HepG2 (cell line): ENCODE measurements at regions not wholly inside any gene's neighbourhood (a gene's known extent, or its start where the extent isn't known, plus 50 kb on each side); places are given as distances from the start of the nearest gene placed in this dataset.
"Not testable (repeated sequence)": the region's sequence is repeated elsewhere in the genome, so short reads cannot be mapped to it uniquely, and the experiment has no call there.

ENCODE experiments used
- ATAC-seq: fragments of 200-7000 bp; cut with Tn5 transposase; 3 replicates; pipeline ENCODE4 v1.9.1; 2020; ENCODE audit warnings: mild to moderate bottlenecking, moderate library complexity
- BruUV-seq: library from RNA; stranded (reverse); fragments of 400-500 nt; replicated peaks from 2 replicates; lab custom pipeline; 2021; lab: Mats Ljungman, UMichigan
- CTCF ChIA-PET: fragments of 300-600 bp; formaldehyde crosslinking; extraction: SDS; loops from one replicate; lab custom pipeline; 2021; ENCODE audit warnings: low total read pairs, inconsistent platforms, low intra/inter-chr PET ratio; lab: Yijun Ruan, JAX
- POLR2A ChIA-PET: fragments of 350-600 bp; sonication (Branson Sonifier 250); formaldehyde crosslinking; loops from one replicate; lab custom pipeline; 2020; ENCODE audit warnings: antibody characterized with exemption, inconsistent platforms; lab: Yijun Ruan, JAX
- DNase-seq: peaks from one replicate; pipeline ENCODE4 v3.0.0-alpha.2; 2015; ENCODE audit warnings: low spot score
- FAIRE-seq: peaks from 3 replicates; lab custom pipeline; 2011; peaks lifted over from hg19 to GRCh38; lab: Jason Lieb, UNC
- H2AFZ ChIP-seq: one replicate; pipeline ENCODE4 v1.6.1; 2011; ENCODE audit warnings: low read length, inconsistent platforms
- H3K27ac ChIP-seq: fragments of 300-600 bp; 3 replicates; pipeline ENCODE4 v1.8.0; 2011; ENCODE audit warnings: mixed run types, mild to moderate bottlenecking, mixed read lengths, low read length, inconsistent platforms; ENCODE audit not compliant: insufficient read depth; ENCODE audit errors: extremely low read length
- H3K27me3 ChIP-seq, 2 experiments: fragments of 200-600 bp in 1 of 2; 2 replicates in 1 of 2; 3 replicates in 1 of 2; pipeline versions ENCODE4 v1.6.0 to v1.8.0; 2011; ENCODE audit warnings: low read length in 2 of 2, mild to moderate bottlenecking in 2 of 2, moderate library complexity in 2 of 2, inconsistent platforms in 1 of 2; ENCODE audit not compliant: insufficient read depth in 2 of 2, control insufficient read depth in 1 of 2
- H3K36me3 ChIP-seq, 2 experiments: fragments of 200-600 bp in 1 of 2; replicated peaks in 1 of 2; 2 replicates in 1 of 2; 3 replicates in 1 of 2; pipeline versions ENCODE4 v1.5.1 to v1.8.0; 2011; ENCODE audit warnings: low read length in 2 of 2, inconsistent platforms in 1 of 2; ENCODE audit not compliant: insufficient read depth in 2 of 2, control insufficient read depth in 1 of 2
- H3K4me1 ChIP-seq: 2 replicates; pipeline ENCODE4 v1.5.1; 2012; ENCODE audit warnings: low read length, inconsistent platforms; ENCODE audit not compliant: insufficient read depth
- H3K4me2 ChIP-seq: 2 replicates; pipeline ENCODE4 v1.6.0; 2011; ENCODE audit warnings: low read depth, low read length, inconsistent platforms
- H3K4me3 ChIP-seq, 3 experiments: fragments of 200-600 bp in 1 of 3; sonication (generic), shearing (Covaris generic) in 1 of 3; replicated peaks in 1 of 3; 2 replicates each; pipeline ENCODE4 v1.5.1; 2011 to 2016; ENCODE audit warnings: low read length in 3 of 3, inconsistent platforms in 2 of 3, low read depth in 2 of 3, mild to moderate bottlenecking in 2 of 3, control low read depth in 1 of 3, mixed read lengths in 1 of 3; ENCODE audit not compliant: insufficient read depth in 1 of 3
- H3K79me2 ChIP-seq: one replicate; pipeline ENCODE4 v1.6.1; 2011; ENCODE audit warnings: low read length, inconsistent platforms; ENCODE audit not compliant: insufficient read depth
- H3K9ac ChIP-seq: 2 replicates; pipeline ENCODE4 v1.6.0; 2011; ENCODE audit warnings: mild to moderate bottlenecking, low read depth, low read length, inconsistent platforms; ENCODE audit not compliant: insufficient read depth
- H3K9me3 ChIP-seq: 2 replicates; pipeline ENCODE4 v1.5.1; 2012; ENCODE audit warnings: mild to moderate bottlenecking, low read length
- H4K20me1 ChIP-seq: 2 replicates; pipeline ENCODE4 v1.6.0; 2011; ENCODE audit warnings: inconsistent platforms, mild to moderate bottlenecking, low read length, moderate library complexity; ENCODE audit not compliant: insufficient read depth
- CTCF ChIP-seq: sonication (generic); formaldehyde crosslinking; IDR thresholded peaks from 2 replicates; pipeline ENCODE4 v1.5.0; 2020; ENCODE audit warnings: mild to moderate bottlenecking, missing genetic modification reagents, moderate library complexity
- KLF9 ChIP-seq: IDR thresholded peaks from 2 replicates; pipeline ENCODE4 v1.6.1; 2016; ENCODE audit warnings: low read depth
- NR1H2 ChIP-seq: sonication (generic); formaldehyde crosslinking; IDR thresholded peaks from 2 replicates; pipeline ENCODE4 v1.8.1; 2022; ENCODE audit warnings: low read depth, missing genetic modification reagents, borderline replicate concordance
- STAG1 ChIP-seq: sonication (generic); formaldehyde crosslinking; IDR thresholded peaks from 2 replicates; pipeline ENCODE4 v1.4.0; 2020; ENCODE audit warnings: missing genetic modification reagents
- ZNF205 ChIP-seq: IDR thresholded peaks from 2 replicates; pipeline ENCODE4 v1.6.1; 2018; ENCODE audit warnings: missing biosample characterization, missing genetic modification reagents
- ZNF781 ChIP-seq: sonication (generic); formaldehyde crosslinking; IDR thresholded peaks from 2 replicates; pipeline ENCODE4 v1.5.1; 2020; ENCODE audit warnings: borderline replicate concordance, mild to moderate bottlenecking, missing genetic modification reagents; ENCODE audit errors: not compliant biosample characterization
- WGBS: methylation state at CpG from one replicate; pipeline ENCODE4 v1.1.6; 2017; ENCODE audit warnings: low lambda C conversion rate; 5-methylcytosine and 5-hydroxymethylcytosine counted together
- in situ Hi-C: cut with HindIII; loops from 2 replicates; pipeline ENCODE4 v1.10.0; 2017; ENCODE audit warnings: low pct_unique_long_range_greater_than_20kb; ENCODE audit not compliant: extremely low pct_ligation_motif_present
- intact Hi-C: fragments of 100-400 bp; cut with micrococcal nuclease; formaldehyde crosslinking; loops from one replicate; pipeline ENCODE4 v1.10.0; 2022; ENCODE audit not compliant: unreplicated experiment
- TF ChIP-seq, protein P1 (sequence below): sonication (generic); formaldehyde crosslinking; conservative IDR thresholded peaks from 2 replicates; pipeline ENCODE4 v1.8.1; 2023; ENCODE audit warnings: missing genetic modification reagents
- TF ChIP-seq, protein P2 (sequence below): sonication (generic); formaldehyde crosslinking; IDR thresholded peaks from 2 replicates; pipeline ENCODE4 v1.9.0; 2021; ENCODE audit warnings: missing genetic modification reagents, borderline replicate concordance
- TF ChIP-seq, protein P3 (sequence below): sonication (generic); formaldehyde crosslinking; IDR thresholded peaks from 2 replicates; pipeline ENCODE4 v1.8.0; 2022; ENCODE audit warnings: low read depth, missing genetic modification reagents

DNA sequence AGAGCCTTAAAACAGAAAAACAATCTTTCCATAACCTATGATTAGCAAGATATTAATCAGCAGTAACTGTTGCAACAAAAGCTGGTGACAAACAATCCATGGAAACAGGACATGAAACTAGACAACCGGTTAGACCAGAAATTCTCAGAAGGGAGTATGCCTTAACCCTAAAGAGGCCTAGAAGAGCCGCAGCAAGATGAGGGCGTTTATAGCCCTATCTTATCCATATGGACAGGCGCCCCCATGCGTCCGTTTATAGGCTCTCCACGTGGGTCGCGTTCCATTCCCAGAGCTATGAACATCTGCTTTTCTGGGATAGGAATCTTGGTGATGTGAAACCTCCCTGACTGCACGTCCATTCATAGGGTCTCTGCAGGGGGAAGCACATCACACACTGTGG lies 1662.7 kb upstream of the PABPC4L start:
- H3K4me2 ChIP-seq, H4K20me1 ChIP-seq, H3K27me3 ChIP-seq, BruUV-seq, FAIRE-seq, POLR2A ChIA-PET, H3K36me3 ChIP-seq, H3K9ac ChIP-seq, CTCF ChIA-PET, H3K79me2 ChIP-seq, H3K9me3 ChIP-seq, H2AFZ ChIP-seq, H3K27ac ChIP-seq, in situ Hi-C loops, ATAC-seq, H3K4me1 ChIP-seq, H3K4me3 ChIP-seq: not testable (repeated sequence)
- TF ChIP-seq STAG1 (CRISPR knock-in tag) (peak; percentile 26; the same call in 1 of the 2 replicates), CTCF (peak; percentile 69)
- intact Hi-C loops = loop anchor here (5.0 kb wide), 2 partner anchors 192 to 998 kb away; no protein-coding TSS in a partner anchor
- peak; percentile 36 for DNase-seq
- 0% methylated on average over 7 of the region's 10 CpGs for WGBS

GRCh38 chr4:135840781-135841180 lies 1639.2 kb upstream of the PABPC4L start:
- Histone ChIP-seq H3K36me3 (no peaks in the 10 kb centered on the region), H4K20me1 (no peaks in the 10 kb centered on the region), H3K27ac (no peak overlapping the region), H3K9me3 (no peaks in the 10 kb centered on the region), H3K79me2 (no peaks in the 10 kb centered on the region), H3K4me2 (no peak overlapping the region), H3K27me3 (no peaks in the 10 kb centered on the region), H3K4me1 (no peaks in the 10 kb centered on the region), H2AFZ (no peak overlapping the region), H3K9ac (no peak overlapping the region), H3K4me3 (no peak overlapping the region)
- POLR2A ChIA-PET = no interaction called here
- no TSS peak for BruUV-seq
- WGBS = 19% methylated on average over 2 of the region's 2 CpGs
- in situ Hi-C loops = no loop called here
- ATAC-seq (no peak), DNase-seq (no peak), FAIRE-seq (no peak)
- CTCF ChIA-PET = no interaction called here
- intact Hi-C loops = no loop called here
- no peak for TF ChIP-seq ZNF205
- no peak for TF ChIP-seq NR1H2 (CRISPR knock-in tag)
- TF ChIP-seq, protein P1, sequence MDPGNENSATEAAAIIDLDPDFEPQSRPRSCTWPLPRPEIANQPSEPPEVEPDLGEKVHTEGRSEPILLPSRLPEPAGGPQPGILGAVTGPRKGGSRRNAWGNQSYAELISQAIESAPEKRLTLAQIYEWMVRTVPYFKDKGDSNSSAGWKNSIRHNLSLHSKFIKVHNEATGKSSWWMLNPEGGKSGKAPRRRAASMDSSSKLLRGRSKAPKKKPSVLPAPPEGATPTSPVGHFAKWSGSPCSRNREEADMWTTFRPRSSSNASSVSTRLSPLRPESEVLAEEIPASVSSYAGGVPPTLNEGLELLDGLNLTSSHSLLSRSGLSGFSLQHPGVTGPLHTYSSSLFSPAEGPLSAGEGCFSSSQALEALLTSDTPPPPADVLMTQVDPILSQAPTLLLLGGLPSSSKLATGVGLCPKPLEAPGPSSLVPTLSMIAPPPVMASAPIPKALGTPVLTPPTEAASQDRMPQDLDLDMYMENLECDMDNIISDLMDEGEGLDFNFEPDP (CRISPR knock-in tag) = no peak
- TF ChIP-seq KLF9 (CRISPR knock-in tag) = no peak
- TF ChIP-seq ZNF781 (CRISPR knock-in tag) = no peak
- TF ChIP-seq, protein P2, sequence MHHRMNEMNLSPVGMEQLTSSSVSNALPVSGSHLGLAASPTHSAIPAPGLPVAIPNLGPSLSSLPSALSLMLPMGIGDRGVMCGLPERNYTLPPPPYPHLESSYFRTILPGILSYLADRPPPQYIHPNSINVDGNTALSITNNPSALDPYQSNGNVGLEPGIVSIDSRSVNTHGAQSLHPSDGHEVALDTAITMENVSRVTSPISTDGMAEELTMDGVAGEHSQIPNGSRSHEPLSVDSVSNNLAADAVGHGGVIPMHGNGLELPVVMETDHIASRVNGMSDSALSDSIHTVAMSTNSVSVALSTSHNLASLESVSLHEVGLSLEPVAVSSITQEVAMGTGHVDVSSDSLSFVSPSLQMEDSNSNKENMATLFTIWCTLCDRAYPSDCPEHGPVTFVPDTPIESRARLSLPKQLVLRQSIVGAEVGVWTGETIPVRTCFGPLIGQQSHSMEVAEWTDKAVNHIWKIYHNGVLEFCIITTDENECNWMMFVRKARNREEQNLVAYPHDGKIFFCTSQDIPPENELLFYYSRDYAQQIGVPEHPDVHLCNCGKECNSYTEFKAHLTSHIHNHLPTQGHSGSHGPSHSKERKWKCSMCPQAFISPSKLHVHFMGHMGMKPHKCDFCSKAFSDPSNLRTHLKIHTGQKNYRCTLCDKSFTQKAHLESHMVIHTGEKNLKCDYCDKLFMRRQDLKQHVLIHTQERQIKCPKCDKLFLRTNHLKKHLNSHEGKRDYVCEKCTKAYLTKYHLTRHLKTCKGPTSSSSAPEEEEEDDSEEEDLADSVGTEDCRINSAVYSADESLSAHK = no peak
- TF ChIP-seq, protein P3, sequence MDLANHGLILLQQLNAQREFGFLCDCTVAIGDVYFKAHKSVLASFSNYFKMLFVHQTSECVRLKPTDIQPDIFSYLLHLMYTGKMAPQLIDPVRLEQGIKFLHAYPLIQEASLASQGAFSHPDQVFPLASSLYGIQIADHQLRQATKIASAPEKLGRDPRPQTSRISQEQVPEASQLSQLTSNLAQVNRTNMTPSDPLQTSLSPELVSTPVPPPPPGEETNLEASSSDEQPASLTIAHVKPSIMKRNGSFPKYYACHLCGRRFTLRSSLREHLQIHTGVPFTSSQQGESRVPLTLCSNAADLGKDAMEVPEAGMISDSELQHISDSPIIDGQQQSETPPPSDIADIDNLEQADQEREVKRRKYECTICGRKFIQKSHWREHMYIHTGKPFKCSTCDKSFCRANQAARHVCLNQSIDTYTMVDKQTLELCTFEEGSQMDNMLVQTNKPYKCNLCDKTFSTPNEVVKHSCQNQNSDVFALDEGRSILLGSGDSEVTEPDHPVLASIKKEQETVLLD (CRISPR knock-in tag) = no peak
